KMS-11 (cell line): ENCODE measurements at regions not wholly inside any gene's neighbourhood (a gene's known extent, or its start where the extent isn't known, plus 50 kb on each side); places are given as distances from the start of the nearest gene placed in this dataset.

Experiments
- H2AFZ ChIP-seq: fragments of 200-600 bp; sonication (generic); 2 replicates; pipeline ENCODE4 v1.6.1; 2016; ENCODE audit warnings: antibody characterized with exemption, mixed run types, low read depth
- H3K27ac ChIP-seq: fragments of 200-600 bp; sonication (generic); 2 replicates; pipeline ENCODE4 v1.6.1; 2016; ENCODE audit warnings: mild to moderate bottlenecking, mixed run types
- H3K27me3 ChIP-seq: fragments of 200-600 bp; sonication (generic); 2 replicates; pipeline ENCODE4 v1.6.1; 2017; ENCODE audit warnings: mild to moderate bottlenecking, low read depth, mixed run types, moderate library complexity; ENCODE audit not compliant: insufficient read depth
- H3K36me3 ChIP-seq: fragments of 200-600 bp; sonication (generic); 2 replicates; pipeline ENCODE4 v1.6.1; 2017; ENCODE audit warnings: mild to moderate bottlenecking, mixed run types; ENCODE audit not compliant: insufficient read depth
- H3K4me1 ChIP-seq: fragments of 200-600 bp; sonication (generic); 2 replicates; pipeline ENCODE4 v1.6.1; 2016; ENCODE audit warnings: mild to moderate bottlenecking, low read depth, mixed run types; ENCODE audit not compliant: poor library complexity, severe bottlenecking
- H3K4me2 ChIP-seq: fragments of 200-600 bp; sonication (generic); 2 replicates; pipeline ENCODE4 v1.7.0; 2016; ENCODE audit warnings: mild to moderate bottlenecking, mixed run types
- H3K4me3 ChIP-seq: fragments of 200-600 bp; sonication (generic); IDR thresholded peaks from 2 replicates; pipeline ENCODE4 v1.6.1; 2017; ENCODE audit warnings: low read depth, low read length, mixed read lengths; ENCODE audit not compliant: insufficient read depth
- H3K79me2 ChIP-seq: fragments of 200-600 bp; sonication (generic); 2 replicates; pipeline ENCODE4 v1.6.1; 2016; ENCODE audit warnings: low read depth, mixed run types; ENCODE audit not compliant: insufficient read depth
- H3K9ac ChIP-seq: fragments of 200-600 bp; sonication (generic); 2 replicates; pipeline ENCODE4 v1.6.1; 2016; ENCODE audit warnings: mild to moderate bottlenecking, mixed run types
- H4K20me1 ChIP-seq: fragments of 200-600 bp; sonication (generic); 2 replicates; pipeline ENCODE4 v1.6.1; 2016; ENCODE audit warnings: mild to moderate bottlenecking, mixed run types; ENCODE audit not compliant: insufficient read depth
- TF ChIP-seq, protein P1 (sequence below): fragments of 200-600 bp; sonication (generic); conservative IDR thresholded peaks from 2 replicates; pipeline ENCODE4 v1.6.1; 2017; ENCODE audit warnings: low read depth, mild to moderate bottlenecking, antibody characterized with exemption, low read length, moderate library complexity, mixed read lengths

DNA sequence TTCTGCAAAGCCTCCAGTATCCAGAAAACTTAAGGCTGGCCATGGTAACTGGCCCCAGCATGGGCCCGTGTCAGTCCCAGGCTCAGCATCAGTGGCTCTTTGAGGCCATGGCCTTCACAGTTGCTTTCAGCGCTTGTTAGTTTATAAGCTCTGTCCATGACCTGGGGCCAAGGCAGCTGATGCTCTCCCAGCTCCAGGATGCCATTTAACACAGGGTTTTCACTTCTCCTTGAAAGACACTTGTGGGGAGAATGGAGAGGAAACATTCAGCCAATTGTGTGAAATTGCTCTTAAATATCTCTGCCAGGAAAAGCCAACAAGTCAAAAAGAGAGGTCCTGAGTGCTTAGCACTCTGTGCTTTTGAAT is 321.3 kb downstream of the FOXO1 start:
- no peak overlapping the region for H3K27ac ChIP-seq
- H4K20me1 ChIP-seq = no peaks in the 10 kb centered on the region
- H3K4me3 ChIP-seq = no peak overlapping the region
- H3K79me2 ChIP-seq = no peaks in the 10 kb centered on the region
- H3K4me2 ChIP-seq = no peak overlapping the region
- no peak overlapping the region for H2AFZ ChIP-seq
- H3K36me3 ChIP-seq = no peaks in the 10 kb centered on the region
- TF ChIP-seq, protein P1, sequence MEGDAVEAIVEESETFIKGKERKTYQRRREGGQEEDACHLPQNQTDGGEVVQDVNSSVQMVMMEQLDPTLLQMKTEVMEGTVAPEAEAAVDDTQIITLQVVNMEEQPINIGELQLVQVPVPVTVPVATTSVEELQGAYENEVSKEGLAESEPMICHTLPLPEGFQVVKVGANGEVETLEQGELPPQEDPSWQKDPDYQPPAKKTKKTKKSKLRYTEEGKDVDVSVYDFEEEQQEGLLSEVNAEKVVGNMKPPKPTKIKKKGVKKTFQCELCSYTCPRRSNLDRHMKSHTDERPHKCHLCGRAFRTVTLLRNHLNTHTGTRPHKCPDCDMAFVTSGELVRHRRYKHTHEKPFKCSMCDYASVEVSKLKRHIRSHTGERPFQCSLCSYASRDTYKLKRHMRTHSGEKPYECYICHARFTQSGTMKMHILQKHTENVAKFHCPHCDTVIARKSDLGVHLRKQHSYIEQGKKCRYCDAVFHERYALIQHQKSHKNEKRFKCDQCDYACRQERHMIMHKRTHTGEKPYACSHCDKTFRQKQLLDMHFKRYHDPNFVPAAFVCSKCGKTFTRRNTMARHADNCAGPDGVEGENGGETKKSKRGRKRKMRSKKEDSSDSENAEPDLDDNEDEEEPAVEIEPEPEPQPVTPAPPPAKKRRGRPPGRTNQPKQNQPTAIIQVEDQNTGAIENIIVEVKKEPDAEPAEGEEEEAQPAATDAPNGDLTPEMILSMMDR = no peak
- no peaks in the 10 kb centered on the region for H3K4me1 ChIP-seq
- no peaks in the 10 kb centered on the region for H3K27me3 ChIP-seq
- no peak overlapping the region for H3K9ac ChIP-seq

DNA sequence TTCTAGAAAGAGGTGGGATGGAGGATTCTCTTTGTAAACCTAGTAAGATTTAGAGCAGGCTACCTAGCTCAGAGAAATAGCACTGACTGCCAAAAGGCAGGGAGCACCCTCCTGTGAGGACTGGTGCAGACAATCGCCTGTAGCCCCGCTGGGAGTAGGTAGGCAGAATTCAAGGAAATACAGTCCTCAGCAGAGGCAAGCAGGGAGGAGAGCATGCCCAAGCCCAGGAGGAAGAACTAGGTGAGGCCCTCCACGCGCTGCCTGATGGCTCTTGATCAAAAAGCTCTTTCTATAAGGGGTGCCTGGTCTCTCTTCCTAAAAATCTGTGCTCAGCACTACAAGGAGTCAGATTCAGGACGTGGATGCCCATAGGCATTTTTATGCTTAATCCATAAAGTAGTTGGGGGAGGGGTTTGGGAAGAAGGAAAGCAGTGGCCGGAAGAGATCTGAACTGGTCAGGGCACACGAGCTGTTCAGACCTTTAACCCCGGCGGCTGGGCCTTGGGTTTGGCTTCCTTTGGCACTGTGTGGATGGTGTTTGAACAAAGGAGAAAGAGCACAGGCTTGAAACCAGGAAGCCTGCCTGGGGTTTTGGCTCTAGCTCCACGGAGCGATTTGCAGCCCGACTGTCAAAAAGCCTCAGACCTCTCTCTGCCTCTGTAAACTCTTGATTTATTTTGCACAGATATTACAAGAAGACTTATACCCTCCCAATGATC is 320.6 kb downstream of the FOXO1 start:
- Histone ChIP-seq H2AFZ (no peak overlapping the region), H3K4me3 (no peak overlapping the region)

DNA sequence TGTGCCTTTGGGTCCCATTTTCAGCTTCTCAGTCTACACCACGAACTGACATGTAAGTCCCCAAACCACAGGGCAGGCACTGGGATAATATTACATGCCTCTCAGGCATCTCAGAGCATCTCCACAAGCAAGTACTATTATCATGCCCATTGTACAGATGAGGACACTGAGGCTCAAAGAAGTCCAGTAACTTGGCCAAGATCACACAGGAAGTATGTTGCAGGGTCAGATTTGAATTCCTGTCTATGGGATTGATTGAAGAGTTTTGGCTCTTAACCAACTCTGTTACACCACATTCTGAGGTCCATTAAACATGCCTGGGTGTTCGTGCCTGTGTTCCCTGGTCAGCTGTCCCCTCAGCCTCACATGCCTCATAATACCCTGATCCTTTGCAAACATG is 319.8 kb downstream of the FOXO1 start:
- H3K36me3 ChIP-seq = no peaks in the 10 kb centered on the region
- no peaks in the 10 kb centered on the region for H3K4me1 ChIP-seq
- no peak overlapping the region for H3K9ac ChIP-seq
- no peak overlapping the region for H3K4me2 ChIP-seq
- no peaks in the 10 kb centered on the region for H3K27me3 ChIP-seq
- no peak overlapping the region for H2AFZ ChIP-seq
- H3K27ac ChIP-seq = no peak overlapping the region
- TF ChIP-seq, protein P1 = no peak
- no peak overlapping the region for H3K4me3 ChIP-seq
- no peaks in the 10 kb centered on the region for H3K79me2 ChIP-seq
- no peaks in the 10 kb centered on the region for H4K20me1 ChIP-seq

More for the DNA sequence above, 320.6 kb downstream of the FOXO1 start:
- Histone ChIP-seq H3K27ac (no peak overlapping the region), H4K20me1 (no peaks in the 10 kb centered on the region), H3K79me2 (no peaks in the 10 kb centered on the region), H3K9ac (no peak overlapping the region), H3K27me3 (no peaks in the 10 kb centered on the region), H3K4me1 (no peaks in the 10 kb centered on the region), H3K36me3 (no peaks in the 10 kb centered on the region), H3K4me2 (no peak overlapping the region)
- TF ChIP-seq, protein P1 = no peak

DNA sequence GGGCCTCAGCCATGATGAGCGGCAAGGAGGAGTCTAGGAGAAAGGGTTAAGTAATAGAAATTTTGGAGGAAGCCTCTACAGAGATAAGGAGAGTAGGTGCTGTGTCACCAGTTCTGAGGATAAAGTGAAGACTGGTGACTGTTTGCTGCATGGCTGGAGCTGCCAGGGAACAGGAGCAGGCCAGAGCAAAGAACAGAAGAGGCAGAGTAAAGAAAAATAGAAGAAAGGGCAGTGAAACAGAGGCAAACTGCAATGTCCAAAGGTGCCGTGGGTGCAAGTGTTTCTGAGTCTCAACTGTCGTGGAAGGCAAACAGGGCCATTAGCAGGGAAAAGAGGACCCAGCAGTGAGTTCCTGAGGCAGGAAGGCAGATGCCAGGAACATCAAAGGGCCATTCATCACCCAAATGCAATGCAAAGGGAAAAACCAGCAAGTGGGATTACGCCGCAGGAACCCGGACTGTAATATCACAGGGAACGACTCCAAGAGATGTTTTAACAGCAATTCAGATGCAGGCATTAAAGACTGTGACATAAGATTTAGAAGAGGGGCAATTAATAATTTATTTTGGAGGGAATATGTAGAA is 318.3 kb downstream of the FOXO1 start:
- H3K27me3 ChIP-seq = no peaks in the 10 kb centered on the region
- no peak overlapping the region for H3K4me3 ChIP-seq
- H3K79me2 ChIP-seq = no peaks in the 10 kb centered on the region
- H4K20me1 ChIP-seq = no peaks in the 10 kb centered on the region
- H2AFZ ChIP-seq = no peak overlapping the region
- H3K9ac ChIP-seq = no peak overlapping the region
- TF ChIP-seq, protein P1 = no peak
- H3K36me3 ChIP-seq = no peaks in the 10 kb centered on the region
- H3K27ac ChIP-seq = no peak overlapping the region
- H3K4me2 ChIP-seq = no peak overlapping the region
- H3K4me1 ChIP-seq = no peaks in the 10 kb centered on the region
